SU-DHL-6 (cell line): ENCODE measurements at regions not wholly inside any gene's neighbourhood (a gene's known extent, or its start where the extent isn't known, plus 50 kb on each side); places are given as distances from the start of the nearest gene placed in this dataset.
A peak's percentile ranks its signal among the peaks of the same experiment; 100 is the strongest.

Experiments used
- H2AFZ ChIP-seq: fragments of 200-600 bp; sonication (generic); 2 replicates; pipeline ENCODE4 v1.6.1; 2014; ENCODE audit warnings: low read depth, mild to moderate bottlenecking, moderate library complexity, mixed read lengths, antibody characterized with exemption, low read length; ENCODE audit not compliant: severe bottlenecking
- H3F3A ChIP-seq: fragments of 200-600 bp; shearing (Covaris generic); 2 replicates; pipeline ENCODE4 v1.6.0; 2016; ENCODE audit warnings: antibody characterized with exemption, mild to moderate bottlenecking; ENCODE audit not compliant: insufficient read depth
- H3K27ac ChIP-seq: fragments of 200-600 bp; sonication (generic); 2 replicates; pipeline ENCODE4 v1.5.1; 2016; ENCODE audit warnings: low read depth, mild to moderate bottlenecking, low read length, moderate library complexity, mixed read lengths
- H3K27me3 ChIP-seq: fragments of 200-600 bp; sonication (generic), shearing (Covaris generic); 2 replicates; pipeline ENCODE4 v1.6.0; 2014; ENCODE audit warnings: mild to moderate bottlenecking, low read length
- H3K36me3 ChIP-seq: fragments of 200-600 bp; sonication (generic); 2 replicates; pipeline ENCODE4 v1.6.1; 2014; ENCODE audit warnings: mild to moderate bottlenecking, low read length, mixed read lengths
- H3K4me2 ChIP-seq: fragments of 300-600, 200-600 bp; shearing (Covaris generic), sonication (generic); 2 replicates; pipeline ENCODE4 v1.6.0; 2014; ENCODE audit warnings: low read length, low read depth, mild to moderate bottlenecking; ENCODE audit not compliant: poor library complexity, severe bottlenecking
- H3K4me3 ChIP-seq: fragments of 200-600 bp; sonication (generic); 2 replicates; pipeline ENCODE4 v1.5.1; 2014; ENCODE audit warnings: antibody characterized with exemption, low read length, mild to moderate bottlenecking, mixed read lengths; ENCODE audit not compliant: insufficient read depth, poor library complexity, severe bottlenecking
- H3K79me2 ChIP-seq: fragments of 200-600 bp; sonication (generic); 2 replicates; pipeline ENCODE4 v1.6.1; 2014; ENCODE audit warnings: mild to moderate bottlenecking, low read length, moderate library complexity; ENCODE audit not compliant: insufficient read depth
- H3K9ac ChIP-seq: fragments of 200-600 bp; sonication (generic); 2 replicates; pipeline ENCODE4 v1.7.0; 2014; ENCODE audit warnings: mild to moderate bottlenecking, low read length
- H3K9me2 ChIP-seq: fragments of 200-600 bp; sonication (generic); replicated peaks from 2 replicates; pipeline ENCODE4 v1.6.1; 2014; ENCODE audit warnings: low read length; ENCODE audit not compliant: insufficient read depth
- H3K9me3 ChIP-seq: fragments of 200-600 bp; sonication (generic); 2 replicates; pipeline ENCODE4 v1.6.1; 2014; ENCODE audit warnings: low read length, mixed read lengths; ENCODE audit not compliant: insufficient read depth
- H4K20me1 ChIP-seq: fragments of 200-600 bp; sonication (generic); 2 replicates; pipeline ENCODE4 v1.6.1; 2014; ENCODE audit warnings: low read depth, mild to moderate bottlenecking, antibody characterized with exemption, low read length, moderate library complexity, mixed read lengths
- CTCF ChIP-seq: fragments of 200-600 bp; sonication (generic); IDR thresholded peaks from one replicate; pipeline ENCODE4 v1.5.1; 2017; ENCODE audit warnings: antibody characterized with exemption, mild to moderate bottlenecking, low read length, moderate library complexity; ENCODE audit not compliant: insufficient read depth, poor library complexity, severe bottlenecking
- EZH2phosphoT487 ChIP-seq: fragments of 200-600 bp; sonication (generic), shearing (Covaris generic); conservative IDR thresholded peaks from 2 replicates; pipeline ENCODE4 v1.6.1; 2018; ENCODE audit warnings: mild to moderate bottlenecking, antibody characterized with exemption, low read length, moderate library complexity, mixed read lengths

GRCh38 chr13:42373048-42373812 is 101.3 kb downstream of the AKAP11 start:
- no peaks in the 10 kb centered on the region for H4K20me1 ChIP-seq
- peaks cover 9% of the 10 kb centered on the region; the same call in 1 of the 2 replicates for H3F3A ChIP-seq
- H3K4me3 ChIP-seq, result no peak overlapping the region
- no peak overlapping the region for H3K9ac ChIP-seq
- no peaks in the 10 kb centered on the region for H3K36me3 ChIP-seq
- no peak overlapping the region for H3K4me2 ChIP-seq
- TF ChIP-seq CTCF (no peak), EZH2phosphoT487 (no peak)
- no peaks in the 10 kb centered on the region for H3K9me2 ChIP-seq
- H3K27me3 ChIP-seq, result no peaks in the 10 kb centered on the region
- no peaks in the 10 kb centered on the region for H3K79me2 ChIP-seq
- no peak overlapping the region for H3K27ac ChIP-seq
- no peak overlapping the region for H2AFZ ChIP-seq
- no peaks in the 10 kb centered on the region for H3K9me3 ChIP-seq

GRCh38 chr13:42375663-42376062 is 103.7 kb downstream of the AKAP11 start:
- TF ChIP-seq EZH2phosphoT487, result no peak
- no peak for TF ChIP-seq CTCF
- no peaks in the 10 kb centered on the region for H3K36me3 ChIP-seq
- no peak overlapping the region for H2AFZ ChIP-seq
- no peak overlapping the region for H3K4me3 ChIP-seq
- H3K4me2 ChIP-seq, result no peak overlapping the region
- no peaks in the 10 kb centered on the region for H4K20me1 ChIP-seq
- no peaks in the 10 kb centered on the region for H3K79me2 ChIP-seq
- H3K27me3 ChIP-seq, result no peaks in the 10 kb centered on the region
- H3F3A ChIP-seq, result peaks cover 12% of the 10 kb centered on the region; the same call in 1 of the 2 replicates
- no peak overlapping the region for H3K27ac ChIP-seq
- H3K9me2 ChIP-seq, result no peaks in the 10 kb centered on the region
- no peak overlapping the region for H3K9ac ChIP-seq
- no peaks in the 10 kb centered on the region for H3K9me3 ChIP-seq

GRCh38 chr13:42377640-42378382 is 105.9 kb downstream of the AKAP11 start:
- TF ChIP-seq CTCF, result no peak
- no peak for TF ChIP-seq EZH2phosphoT487
- Histone ChIP-seq H3K79me2 (no peaks in the 10 kb centered on the region), H3F3A (peaks cover 12% of the 10 kb centered on the region; the same call in 1 of the 2 replicates), H3K36me3 (no peaks in the 10 kb centered on the region), H2AFZ (no peak overlapping the region), H3K9ac (no peak overlapping the region), H3K27me3 (no peaks in the 10 kb centered on the region), H3K4me3 (peak overlapping the region; percentile 15), H3K4me2 (peak overlapping the region; percentile 45), H3K9me3 (no peaks in the 10 kb centered on the region), H3K9me2 (no peaks in the 10 kb centered on the region), H3K27ac (peak overlapping the region; percentile 44), H4K20me1 (no peaks in the 10 kb centered on the region)
